Activated CD8-positive, alpha-beta memory T cell treated with anti-CD3 and anti-CD28 coated beads for 36 hours (primary cell): ENCODE measurements at regions not wholly inside any gene's neighbourhood (a gene's known extent, or its start where the extent isn't known, plus 50 kb on each side); places are given as distances from the start of the nearest gene placed in this dataset.

Experiments
- CTCF ChIA-PET: fragments of 350-600 bp; sonication (Branson Sonifier 250); formaldehyde crosslinking; loops from one replicate; lab custom pipeline; 2021; ENCODE audit warnings: antibody characterized with exemption; lab: Charles Lee
- POLR2A ChIA-PET: fragments of 350-600 bp; sonication (Branson Sonifier 250); formaldehyde crosslinking; loops from one replicate; lab custom pipeline; 2021; ENCODE audit warnings: antibody characterized with exemption; lab: Charles Lee

DNA sequence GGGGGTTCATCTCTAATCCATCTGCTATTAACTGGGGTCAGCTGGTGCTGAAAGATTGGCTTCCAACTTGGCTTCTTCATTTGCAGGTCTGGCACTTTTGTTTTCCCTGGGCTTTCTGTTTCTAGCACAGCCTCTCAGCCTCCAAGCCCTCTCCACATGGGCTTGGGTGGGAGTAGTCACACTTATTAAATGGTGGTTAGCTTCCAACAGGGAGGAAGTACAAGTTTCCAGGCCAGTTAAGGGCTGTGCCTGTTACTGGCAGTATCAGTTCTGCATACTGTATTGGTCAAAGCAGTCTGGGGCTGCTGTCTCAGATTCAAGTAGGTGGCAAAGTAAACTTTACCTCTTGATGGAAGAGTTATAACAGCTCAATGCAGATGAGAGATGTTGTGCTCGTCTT lies 627.1 kb upstream of the CCDC54 start:
- ChIA-PET POLR2A (no interaction called here), CTCF (no interaction called here)

DNA sequence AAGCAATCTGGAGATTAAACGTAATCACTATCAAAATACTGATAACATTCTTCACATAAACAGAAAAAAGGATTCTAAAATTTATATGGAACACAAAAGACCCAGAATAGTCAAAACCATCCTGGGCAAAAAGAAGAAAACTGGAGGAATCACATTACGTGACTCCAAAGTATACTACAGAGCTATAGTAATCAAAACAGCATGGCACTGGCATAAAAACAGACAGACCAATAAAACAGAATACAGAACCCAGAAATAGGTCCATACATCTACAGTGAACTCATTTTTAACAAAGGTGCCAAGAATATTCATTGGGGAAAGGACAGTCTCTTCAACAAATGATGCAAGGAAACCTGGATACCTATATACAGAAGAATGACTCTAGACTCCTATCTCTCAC lies 621.9 kb upstream of the CCDC54 start:
- CTCF ChIA-PET = no interaction called here
- POLR2A ChIA-PET = no interaction called here

DNA sequence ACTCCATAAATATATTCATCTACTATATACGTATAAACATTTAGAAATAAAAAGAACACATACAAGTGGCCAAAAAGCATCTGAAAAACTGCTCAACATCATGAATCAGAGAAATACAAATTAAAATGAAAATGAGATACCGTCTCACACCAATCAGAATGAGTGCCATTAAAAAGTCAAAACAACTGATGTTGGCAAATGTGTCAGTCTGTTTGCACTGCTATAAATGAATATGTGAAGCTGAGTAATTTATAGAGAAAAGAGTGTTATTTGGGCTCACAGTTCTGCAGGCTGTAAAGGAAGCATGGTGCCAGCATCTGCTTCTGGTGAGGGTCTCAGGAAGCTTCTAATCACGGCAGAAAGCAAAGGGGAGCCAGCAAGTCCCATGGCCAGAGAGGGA lies 620.3 kb upstream of the CCDC54 start:
- POLR2A ChIA-PET = no interaction called here
- CTCF ChIA-PET = no interaction called here

DNA sequence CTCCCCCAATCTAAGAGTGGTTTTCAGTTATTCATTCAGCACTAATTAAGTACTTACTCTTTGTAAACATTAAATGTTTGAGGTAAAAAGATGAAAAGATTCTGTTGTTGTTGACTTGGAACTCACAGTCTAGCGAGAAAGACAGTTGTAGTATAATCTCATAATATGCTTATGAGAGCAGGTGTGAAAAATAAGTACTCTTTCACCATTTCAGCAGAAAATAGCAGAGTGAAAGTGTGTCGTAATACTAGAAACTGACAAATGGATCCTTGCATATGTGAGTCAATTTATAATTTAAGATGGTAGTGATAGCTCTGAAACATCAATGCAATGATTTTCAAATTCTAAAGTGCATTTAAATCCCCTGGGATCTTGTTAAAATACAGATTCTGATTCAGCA lies 618.8 kb upstream of the CCDC54 start:
- POLR2A ChIA-PET = no interaction called here
- CTCF ChIA-PET = no interaction called here

DNA sequence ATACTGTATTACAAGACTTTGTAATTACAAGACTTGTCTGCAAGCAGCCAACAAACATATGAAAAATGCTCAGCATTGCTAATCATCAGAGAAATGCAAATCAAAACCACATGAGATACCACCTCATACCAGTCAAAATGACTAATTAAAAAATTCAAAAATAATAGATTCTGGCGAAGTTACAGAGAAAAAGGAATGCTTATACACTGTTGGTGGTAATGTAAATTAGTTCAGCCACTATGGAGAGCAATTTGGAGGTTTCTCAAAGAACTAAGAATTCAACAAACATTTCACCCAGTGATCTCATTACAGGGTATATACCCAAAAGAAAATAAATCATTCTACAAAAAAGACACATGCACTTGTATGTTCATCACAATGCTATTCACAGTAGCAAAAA lies 617.5 kb upstream of the CCDC54 start:
- POLR2A ChIA-PET = no interaction called here
- CTCF ChIA-PET = no interaction called here

DNA sequence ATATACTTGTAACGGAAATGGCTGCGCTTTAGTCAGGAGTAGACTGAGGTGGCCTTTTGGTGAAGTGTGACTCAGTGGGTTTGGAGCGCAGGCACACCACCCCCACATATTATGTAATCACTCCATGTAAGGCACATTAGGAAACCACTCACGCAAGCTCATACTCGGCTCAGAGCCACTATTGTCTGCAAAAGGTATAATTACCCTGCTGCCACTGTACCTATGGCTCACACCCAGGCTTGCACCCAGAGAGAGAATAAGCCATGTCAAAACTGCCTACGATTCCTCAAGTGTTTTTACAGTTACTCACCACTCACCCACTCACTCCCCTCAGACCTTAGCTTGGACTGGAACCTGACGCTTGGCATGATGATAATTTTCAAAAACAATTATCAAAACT lies 611.9 kb upstream of the CCDC54 start:
- POLR2A ChIA-PET = no interaction called here
- CTCF ChIA-PET = no interaction called here

DNA sequence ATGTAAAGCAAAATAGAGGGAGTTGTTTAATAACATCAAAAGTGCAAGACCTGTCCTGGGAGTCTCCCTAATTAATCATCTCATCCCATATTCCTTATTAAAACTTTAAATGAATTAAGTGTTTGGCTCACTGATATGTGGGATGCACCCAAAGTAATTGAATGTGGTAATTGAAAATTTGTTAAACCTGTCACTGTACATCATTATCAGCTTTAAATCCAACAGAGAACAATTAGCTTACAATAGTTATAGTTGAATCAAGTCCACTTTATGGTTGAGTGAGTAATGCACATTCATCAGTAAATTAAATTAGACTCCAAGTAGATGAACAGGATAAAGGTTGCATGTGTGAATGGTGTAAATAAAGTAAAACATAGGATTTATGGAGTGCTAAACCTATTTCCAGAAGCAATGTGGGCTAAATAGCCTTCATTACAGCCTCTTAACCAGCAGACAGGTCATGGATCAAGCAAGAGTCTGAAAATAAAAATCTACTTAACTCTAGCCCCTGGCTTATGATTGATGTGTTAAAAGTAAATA lies 608.2 kb upstream of the CCDC54 start:
- ChIA-PET POLR2A (no interaction called here), CTCF (no interaction called here)

DNA sequence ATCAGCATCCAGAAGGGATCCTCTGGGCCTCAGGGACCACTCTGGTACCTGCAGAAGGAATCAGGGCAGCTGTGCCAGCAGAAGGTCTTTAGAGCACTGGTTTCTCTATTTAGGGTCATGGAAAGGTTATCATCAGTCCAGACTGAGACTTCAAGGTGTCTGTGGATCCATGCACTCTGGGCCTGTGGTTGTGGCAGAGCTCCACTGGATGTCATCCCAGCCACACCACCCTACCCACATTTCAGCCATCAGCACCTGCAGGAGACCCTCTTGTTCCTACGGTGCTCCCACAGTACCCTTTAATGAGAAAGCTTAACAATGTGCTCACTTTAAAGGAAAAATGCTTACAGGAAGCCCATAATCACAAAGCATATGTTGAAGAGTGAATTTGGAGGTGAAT lies 603.4 kb upstream of the CCDC54 start:
- ChIA-PET POLR2A (no interaction called here), CTCF (no interaction called here)

DNA sequence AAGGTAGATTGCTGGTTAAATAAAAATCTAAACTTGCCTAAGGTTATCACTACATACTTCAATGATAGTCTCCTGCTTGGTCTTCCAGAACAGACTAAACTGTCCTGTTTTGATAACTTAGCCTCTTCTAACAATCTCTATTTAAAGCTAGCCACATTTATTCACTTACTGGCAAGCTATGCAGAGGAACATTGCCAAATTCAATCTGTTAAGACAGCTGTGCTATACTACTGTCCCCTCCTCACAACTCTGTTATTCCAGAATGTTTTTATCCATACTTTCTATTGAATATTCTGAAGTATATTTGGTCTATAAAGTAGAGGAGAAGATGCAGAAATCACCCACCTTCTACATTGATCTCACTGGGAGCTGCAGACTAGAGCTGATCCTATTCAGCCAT lies 594.0 kb upstream of the CCDC54 start:
- ChIA-PET CTCF (no interaction called here), POLR2A (no interaction called here)

DNA sequence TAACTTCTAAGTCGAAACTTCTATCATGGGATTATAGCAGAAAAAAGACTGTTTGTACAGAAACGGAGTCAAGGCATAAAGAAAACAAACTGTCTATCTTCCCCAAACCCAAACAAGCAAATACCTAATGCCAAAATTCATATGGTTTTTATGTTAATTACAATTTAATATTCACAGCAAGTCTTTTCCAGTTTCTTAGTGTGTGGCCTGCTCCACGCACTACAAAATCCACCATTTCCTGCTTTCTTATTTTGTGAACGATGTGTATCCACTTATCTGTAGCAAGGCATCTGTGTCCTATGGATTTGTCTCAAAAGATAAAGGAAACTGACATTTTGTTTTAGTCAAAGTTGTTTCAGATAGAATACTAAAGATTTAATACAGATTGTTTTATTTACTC lies 588.0 kb upstream of the CCDC54 start:
- CTCF ChIA-PET = no interaction called here
- POLR2A ChIA-PET = no interaction called here

DNA sequence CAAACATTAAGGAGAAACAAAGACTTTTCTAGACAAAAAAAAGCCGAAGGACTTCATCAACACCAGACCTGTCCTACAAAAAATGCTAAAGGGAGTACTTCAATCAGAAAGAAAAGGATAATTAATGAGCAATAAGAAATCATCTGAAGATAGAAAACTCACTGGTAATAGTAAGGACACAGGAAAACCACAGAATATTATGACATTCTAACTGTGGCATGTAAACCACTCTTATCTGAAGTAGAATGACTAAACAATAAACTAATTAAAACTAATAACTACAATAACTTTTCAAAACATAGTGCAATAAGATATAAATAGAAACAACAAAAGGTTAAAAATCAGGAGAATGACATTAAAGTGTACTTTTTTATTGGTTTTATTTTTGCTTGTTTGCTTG lies 584.5 kb upstream of the CCDC54 start:
- POLR2A ChIA-PET = no interaction called here
- CTCF ChIA-PET = no interaction called here

DNA sequence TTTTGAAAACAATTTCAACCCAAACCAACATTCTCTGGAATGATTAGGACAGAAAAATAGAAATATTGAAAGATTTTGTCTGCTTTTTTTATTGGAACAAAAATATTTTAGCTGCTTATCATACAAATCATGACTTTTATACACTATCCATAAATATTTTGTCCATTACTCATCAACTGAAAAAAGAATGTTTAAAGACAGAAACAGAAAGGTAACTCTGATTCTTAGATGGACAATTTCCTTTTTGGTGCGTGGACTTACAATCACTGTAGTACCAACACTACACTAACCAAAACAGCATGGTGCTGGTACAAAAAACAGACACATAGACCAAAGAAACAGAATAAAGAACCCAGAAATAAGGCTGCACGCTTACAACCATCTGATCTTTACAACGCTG lies 582.8 kb upstream of the CCDC54 start:
- POLR2A ChIA-PET = no interaction called here
- CTCF ChIA-PET = no interaction called here

DNA sequence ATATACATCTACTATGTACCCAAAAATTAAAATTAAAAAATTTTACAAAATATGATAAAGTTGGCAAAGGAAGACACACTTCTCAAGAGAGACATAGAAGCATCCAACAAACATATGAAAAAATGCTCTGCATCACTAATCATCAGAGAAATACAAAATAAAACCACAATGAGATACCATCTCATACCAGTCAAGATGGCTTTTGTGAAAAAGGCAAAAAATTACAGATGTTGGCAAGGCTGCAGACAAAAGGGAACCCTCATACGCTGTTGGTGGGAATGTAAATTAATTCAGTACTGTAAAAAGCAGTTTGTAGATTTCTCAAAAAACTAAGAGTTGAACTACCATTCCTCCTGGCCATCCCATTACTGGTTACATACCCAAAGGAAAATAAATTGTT lies 581.7 kb upstream of the CCDC54 start:
- CTCF ChIA-PET = no interaction called here
- POLR2A ChIA-PET = no interaction called here

DNA sequence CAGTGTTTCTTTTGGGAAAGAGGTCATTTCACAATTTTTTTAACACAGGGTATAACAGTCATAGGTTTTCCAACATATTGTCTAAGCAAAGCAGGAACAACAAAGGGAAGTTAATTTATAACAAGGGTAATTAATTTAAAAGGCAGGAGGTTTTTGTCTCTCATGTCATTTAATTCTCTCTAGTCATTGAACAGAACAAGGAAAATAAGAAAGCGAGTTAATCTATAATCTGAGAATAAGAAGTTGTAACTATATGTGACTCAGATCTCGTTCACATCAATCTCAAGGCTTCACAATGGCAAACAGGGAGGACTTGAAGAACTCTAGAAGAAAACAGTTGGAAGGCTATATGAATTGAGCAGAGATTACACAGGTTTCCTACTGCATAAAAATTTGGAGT lies 579.8 kb upstream of the CCDC54 start:
- POLR2A ChIA-PET = no interaction called here
- CTCF ChIA-PET = no interaction called here

DNA sequence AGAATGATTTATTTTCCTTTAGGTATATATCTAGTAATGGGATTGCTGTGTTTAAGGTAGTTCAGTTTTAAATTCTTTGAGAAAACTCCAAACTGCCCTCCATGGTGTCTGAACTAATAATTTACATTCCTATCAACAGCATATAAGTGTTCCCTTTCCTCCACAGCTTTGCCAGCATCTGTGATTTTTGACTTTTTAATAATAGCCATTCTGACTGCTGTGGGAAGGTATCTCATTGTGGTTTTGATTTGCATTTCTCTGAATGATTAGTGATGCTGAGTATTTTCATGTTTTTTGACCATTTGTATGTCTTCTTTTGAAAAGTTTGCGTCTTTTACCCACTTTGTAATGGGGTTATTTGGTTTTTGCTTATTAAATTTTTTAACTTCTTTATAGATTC lies 571.6 kb upstream of the CCDC54 start:
- ChIA-PET POLR2A (no interaction called here), CTCF (no interaction called here)

DNA sequence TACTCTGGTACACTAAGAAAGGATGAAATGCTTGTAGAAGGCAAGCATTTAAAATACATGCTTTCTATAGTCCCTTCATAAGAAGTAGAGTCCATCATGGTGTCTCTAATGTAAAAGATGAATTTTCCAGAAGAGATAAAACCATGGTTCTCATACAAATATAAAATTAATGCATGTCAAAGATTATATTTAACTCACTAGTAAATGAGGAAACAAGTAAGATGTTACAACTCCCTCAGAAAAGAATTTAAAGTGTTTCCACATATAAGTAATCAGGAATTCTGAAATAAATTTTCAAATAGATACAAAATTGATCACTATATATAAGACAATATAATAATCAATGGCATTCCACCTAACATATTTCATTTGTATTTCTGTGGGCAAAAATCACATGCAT lies 570.3 kb upstream of the CCDC54 start:
- ChIA-PET POLR2A (no interaction called here), CTCF (no interaction called here)

DNA sequence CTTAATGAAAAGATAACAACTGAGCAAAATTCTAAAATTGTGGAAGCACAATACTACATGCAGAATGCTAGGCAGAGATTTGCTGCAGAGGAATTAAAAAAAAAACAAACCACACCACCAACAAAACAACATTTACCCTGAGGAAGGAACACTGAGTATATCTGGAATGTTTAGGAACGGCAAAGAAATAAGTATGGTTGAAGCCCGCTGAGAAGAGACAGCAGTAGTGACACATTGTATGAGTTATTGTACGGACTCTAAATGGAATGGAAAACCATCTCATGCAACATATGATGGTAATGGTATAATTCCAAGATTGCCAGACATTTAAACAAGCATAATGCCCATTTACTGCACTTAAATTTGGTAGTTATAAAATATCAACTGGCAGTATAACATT lies 568.2 kb upstream of the CCDC54 start:
- CTCF ChIA-PET = no interaction called here
- POLR2A ChIA-PET = no interaction called here

DNA sequence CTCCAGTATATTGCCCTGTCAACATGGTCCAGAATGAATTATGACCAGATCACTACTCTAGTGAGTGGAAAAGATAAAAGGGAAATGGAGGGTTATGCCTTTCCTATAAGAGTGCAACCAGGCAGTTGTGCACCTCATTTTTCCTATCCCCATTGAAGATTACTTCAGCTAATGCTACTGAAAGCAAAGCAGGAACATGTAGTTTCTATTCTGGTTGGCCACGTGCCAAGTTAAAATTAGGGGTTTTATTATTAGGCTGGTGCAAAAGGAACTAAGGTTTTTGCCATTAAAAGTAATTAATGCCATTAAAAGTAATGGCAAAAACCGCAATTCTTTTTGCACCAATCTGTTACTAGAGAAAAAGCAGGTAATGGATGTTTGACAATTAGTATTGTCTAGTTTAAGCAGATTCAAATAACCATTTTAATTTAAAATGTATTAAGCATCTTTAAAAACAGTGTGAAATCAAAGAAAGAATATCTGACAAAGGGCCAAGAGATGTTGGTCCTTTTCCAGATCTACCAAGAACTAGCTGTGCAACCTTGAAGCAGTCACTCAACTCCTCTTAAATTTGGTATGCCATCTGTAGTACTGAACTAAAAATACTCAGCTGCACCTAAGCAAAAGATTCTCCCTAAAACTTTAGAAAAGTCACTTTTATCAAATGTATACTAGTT lies 567.5 kb upstream of the CCDC54 start:
- ChIA-PET CTCF (no interaction called here), POLR2A (no interaction called here)

DNA sequence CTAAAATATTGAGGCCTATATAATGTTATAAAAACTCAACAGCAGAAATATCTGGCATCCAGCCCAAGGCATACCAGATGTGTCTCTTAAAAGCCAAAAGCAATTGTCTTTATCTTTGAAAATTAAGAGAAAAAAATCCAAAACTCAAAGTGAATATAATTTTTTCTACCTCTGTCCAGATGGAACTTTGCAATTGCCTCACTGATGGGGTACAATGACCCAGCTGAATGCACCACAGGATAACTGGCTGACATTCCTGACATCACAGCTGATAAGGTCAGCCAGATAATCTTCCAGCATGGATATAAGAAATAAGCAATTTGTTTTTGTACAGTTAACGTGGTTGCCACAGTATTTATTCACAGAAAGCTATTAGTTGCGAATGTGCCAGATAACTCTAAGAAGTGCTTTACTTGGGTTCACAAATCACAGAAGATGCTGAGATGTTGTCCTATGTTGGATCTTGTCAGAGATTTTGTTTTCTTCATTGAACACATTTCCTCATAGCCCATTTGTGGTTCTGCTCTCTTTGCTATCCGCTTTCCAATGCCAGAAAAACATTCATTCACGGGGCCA lies 566.9 kb upstream of the CCDC54 start:
- CTCF ChIA-PET = no interaction called here
- POLR2A ChIA-PET = no interaction called here

DNA sequence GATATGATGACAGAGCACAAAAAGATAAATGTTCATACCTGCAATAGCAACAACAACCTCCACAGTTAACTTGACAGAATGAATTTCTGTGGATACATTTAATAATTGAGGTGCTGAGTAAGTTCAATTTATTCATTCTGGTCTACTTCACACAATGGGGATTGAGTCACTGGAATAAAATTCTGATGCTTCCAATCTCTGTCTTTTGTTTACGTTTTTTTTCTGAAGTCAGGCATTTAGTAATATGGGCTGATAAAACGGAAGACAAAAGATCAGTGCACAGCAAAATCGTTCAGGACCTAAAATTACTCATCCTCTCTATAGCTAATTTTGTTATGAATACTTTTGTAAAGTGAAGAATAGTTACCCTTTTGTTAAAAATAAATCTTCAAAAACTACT lies 565.9 kb upstream of the CCDC54 start:
- POLR2A ChIA-PET = no interaction called here
- CTCF ChIA-PET = no interaction called here

DNA sequence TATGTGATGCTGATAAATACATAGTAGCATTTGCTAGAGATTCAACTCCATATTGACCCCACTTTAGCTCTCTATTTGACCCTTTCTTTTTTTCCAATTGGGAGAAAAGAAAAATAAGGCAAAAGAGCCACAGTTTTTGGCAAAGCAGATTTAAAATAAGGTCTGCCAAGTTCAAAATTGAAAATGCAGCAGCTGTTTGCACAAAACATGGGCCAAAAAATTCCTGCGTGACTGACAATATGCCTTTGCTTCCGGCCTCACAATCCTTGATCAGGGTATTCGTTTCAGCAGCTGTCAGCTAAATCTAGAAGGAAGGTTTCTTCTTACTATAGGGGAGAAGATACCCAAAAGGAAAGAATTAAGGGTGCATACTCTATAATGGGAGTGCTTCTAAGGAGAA lies 563.5 kb upstream of the CCDC54 start:
- CTCF ChIA-PET = no interaction called here
- POLR2A ChIA-PET = no interaction called here

DNA sequence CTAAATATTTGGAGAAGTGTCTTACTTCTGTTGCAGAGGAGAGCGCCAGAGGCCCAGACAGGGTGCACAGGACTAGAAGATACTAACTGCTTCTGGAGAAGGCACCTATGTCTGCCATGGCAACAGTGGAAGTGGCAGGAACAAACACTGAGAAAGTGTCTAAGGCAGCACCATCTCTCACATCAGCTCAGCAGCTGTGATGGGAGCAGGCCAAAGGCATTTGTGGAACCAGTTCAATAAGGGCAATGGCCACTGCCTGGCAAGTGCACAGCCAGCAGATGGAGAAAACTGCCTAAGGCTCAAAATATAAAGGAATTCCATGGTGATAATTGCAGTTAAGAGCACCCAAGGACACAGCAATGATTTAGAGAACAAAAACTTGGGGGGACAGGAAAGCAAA lies 563.0 kb upstream of the CCDC54 start:
- POLR2A ChIA-PET = no interaction called here
- CTCF ChIA-PET = no interaction called here
